ENCODE measurements at regions not wholly inside any gene's neighbourhood (a gene's known extent, or its start where the extent isn't known, plus 50 kb on each side); places are given as distances from the start of the nearest gene placed in this dataset.

DNA sequence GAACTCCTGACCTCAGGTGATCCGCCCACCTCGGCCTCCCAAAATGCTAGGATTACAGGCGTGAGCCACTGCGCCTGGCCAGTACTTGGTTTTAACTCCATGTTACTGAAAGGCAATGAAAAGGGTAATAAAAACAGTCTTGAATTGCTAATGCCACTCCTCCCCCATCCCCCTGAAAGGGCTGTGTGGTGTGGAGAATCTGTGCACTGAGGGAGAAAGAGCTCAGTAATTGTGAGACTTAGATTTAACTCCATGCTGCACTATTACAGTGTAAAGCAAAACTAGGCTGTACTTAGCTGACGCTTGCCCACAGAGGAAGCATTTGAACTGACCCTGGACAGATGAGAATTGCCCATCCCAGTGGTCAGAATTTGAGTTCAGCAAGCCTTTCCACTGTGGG is 1662.4 kb upstream of the ACO1 start:
- H3K4me2 ChIP-seq (ENCODE audit: control insufficient read depth, insufficient read depth) = no peak overlapping the region
- H3K4me3 ChIP-seq = no peak overlapping the region
- no peaks in the 10 kb centered on the region for H3K79me2 ChIP-seq (ENCODE audit: control insufficient read depth, insufficient read depth, low read length)
- no peak overlapping the region for H3K9ac ChIP-seq (ENCODE audit: control insufficient read depth, insufficient read depth, low read length)
- ATAC-seq = no peak
- DNase-seq (ENCODE audit: low read depth, low spot score) = no peak
- H4K20me1 ChIP-seq (ENCODE audit: control insufficient read depth, insufficient read depth) = no peaks in the 10 kb centered on the region
- ChIA-PET SMC1A (ENCODE audit: uncharacterized antibody, unreplicated experiment) (no interaction called here), POLR2A (no interaction called here), RAD21 (ENCODE audit: unreplicated experiment) (no interaction called here), CTCF (no interaction called here)
- H3K27me3 ChIP-seq (replicated peaks in 1 of 2; ENCODE audit: control insufficient read depth in 2 of 2, insufficient read depth in 2 of 2, low read length in 1 of 2) = no peaks in the 10 kb centered on the region
- intact Hi-C loops (cut with micrococcal nuclease; ENCODE audit: unreplicated experiment) (no loop called here), in situ Hi-C loops (cut with MboI) (no loop called here)
- H3K27ac ChIP-seq (ENCODE audit: control insufficient read depth, insufficient read depth) = no peak overlapping the region
- TF ChIP-seq BCL11A (IDR thresholded peaks at IDR 0.05; ENCODE audit: low read depth, low read length) (no peak), NFXL1 (IDR thresholded peaks at IDR 0.05; ENCODE audit: borderline replicate concordance) (no peak), CREB1 (IDR thresholded peaks at IDR 0.05; ENCODE audit: low read depth) (no peak), KLF5 (IDR thresholded peaks at IDR 0.05; ENCODE audit: partially characterized antibody) (no peak), RB1 (IDR thresholded peaks at IDR 0.05; ENCODE audit: borderline replicate concordance) (no peak)
- TF ChIP-seq, protein P1, sequence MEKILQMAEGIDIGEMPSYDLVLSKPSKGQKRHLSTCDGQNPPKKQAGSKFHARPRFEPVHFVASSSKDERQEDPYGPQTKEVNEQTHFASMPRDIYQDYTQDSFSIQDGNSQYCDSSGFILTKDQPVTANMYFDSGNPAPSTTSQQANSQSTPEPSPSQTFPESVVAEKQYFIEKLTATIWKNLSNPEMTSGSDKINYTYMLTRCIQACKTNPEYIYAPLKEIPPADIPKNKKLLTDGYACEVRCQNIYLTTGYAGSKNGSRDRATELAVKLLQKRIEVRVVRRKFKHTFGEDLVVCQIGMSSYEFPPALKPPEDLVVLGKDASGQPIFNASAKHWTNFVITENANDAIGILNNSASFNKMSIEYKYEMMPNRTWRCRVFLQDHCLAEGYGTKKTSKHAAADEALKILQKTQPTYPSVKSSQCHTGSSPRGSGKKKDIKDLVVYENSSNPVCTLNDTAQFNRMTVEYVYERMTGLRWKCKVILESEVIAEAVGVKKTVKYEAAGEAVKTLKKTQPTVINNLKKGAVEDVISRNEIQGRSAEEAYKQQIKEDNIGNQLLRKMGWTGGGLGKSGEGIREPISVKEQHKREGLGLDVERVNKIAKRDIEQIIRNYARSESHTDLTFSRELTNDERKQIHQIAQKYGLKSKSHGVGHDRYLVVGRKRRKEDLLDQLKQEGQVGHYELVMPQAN (conservative IDR thresholded peaks at IDR 0.05) = no peak
- TF ChIP-seq, protein P2, sequence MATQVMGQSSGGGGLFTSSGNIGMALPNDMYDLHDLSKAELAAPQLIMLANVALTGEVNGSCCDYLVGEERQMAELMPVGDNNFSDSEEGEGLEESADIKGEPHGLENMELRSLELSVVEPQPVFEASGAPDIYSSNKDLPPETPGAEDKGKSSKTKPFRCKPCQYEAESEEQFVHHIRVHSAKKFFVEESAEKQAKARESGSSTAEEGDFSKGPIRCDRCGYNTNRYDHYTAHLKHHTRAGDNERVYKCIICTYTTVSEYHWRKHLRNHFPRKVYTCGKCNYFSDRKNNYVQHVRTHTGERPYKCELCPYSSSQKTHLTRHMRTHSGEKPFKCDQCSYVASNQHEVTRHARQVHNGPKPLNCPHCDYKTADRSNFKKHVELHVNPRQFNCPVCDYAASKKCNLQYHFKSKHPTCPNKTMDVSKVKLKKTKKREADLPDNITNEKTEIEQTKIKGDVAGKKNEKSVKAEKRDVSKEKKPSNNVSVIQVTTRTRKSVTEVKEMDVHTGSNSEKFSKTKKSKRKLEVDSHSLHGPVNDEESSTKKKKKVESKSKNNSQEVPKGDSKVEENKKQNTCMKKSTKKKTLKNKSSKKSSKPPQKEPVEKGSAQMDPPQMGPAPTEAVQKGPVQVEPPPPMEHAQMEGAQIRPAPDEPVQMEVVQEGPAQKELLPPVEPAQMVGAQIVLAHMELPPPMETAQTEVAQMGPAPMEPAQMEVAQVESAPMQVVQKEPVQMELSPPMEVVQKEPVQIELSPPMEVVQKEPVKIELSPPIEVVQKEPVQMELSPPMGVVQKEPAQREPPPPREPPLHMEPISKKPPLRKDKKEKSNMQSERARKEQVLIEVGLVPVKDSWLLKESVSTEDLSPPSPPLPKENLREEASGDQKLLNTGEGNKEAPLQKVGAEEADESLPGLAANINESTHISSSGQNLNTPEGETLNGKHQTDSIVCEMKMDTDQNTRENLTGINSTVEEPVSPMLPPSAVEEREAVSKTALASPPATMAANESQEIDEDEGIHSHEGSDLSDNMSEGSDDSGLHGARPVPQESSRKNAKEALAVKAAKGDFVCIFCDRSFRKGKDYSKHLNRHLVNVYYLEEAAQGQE (IDR thresholded peaks at IDR 0.05; ENCODE audit: low read depth, low read length) = no peak
- TF ChIP-seq, protein P3, sequence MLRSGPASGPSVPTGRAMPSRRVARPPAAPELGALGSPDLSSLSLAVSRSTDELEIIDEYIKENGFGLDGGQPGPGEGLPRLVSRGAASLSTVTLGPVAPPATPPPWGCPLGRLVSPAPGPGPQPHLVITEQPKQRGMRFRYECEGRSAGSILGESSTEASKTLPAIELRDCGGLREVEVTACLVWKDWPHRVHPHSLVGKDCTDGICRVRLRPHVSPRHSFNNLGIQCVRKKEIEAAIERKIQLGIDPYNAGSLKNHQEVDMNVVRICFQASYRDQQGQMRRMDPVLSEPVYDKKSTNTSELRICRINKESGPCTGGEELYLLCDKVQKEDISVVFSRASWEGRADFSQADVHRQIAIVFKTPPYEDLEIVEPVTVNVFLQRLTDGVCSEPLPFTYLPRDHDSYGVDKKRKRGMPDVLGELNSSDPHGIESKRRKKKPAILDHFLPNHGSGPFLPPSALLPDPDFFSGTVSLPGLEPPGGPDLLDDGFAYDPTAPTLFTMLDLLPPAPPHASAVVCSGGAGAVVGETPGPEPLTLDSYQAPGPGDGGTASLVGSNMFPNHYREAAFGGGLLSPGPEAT (IDR thresholded peaks at IDR 0.05; ENCODE audit: low read depth) = no peak
- no TSS peak for BruUV-seq (replicated peaks)
- FAIRE-seq = no peak
- no peaks in the 10 kb centered on the region for H3K4me1 ChIP-seq (ENCODE audit: control insufficient read depth, insufficient read depth, low read length)
- H3K36me3 ChIP-seq (ENCODE audit: control insufficient read depth in 2 of 2, insufficient read depth in 2 of 2, low read length in 1 of 2) = no peaks in the 10 kb centered on the region
- H2AFZ ChIP-seq (ENCODE audit: control insufficient read depth, low read depth, low read length) = no peak overlapping the region
- H3K9me3 ChIP-seq (replicated peaks; ENCODE audit: control insufficient read depth, insufficient read depth, low read length) = no peaks in the 10 kb centered on the region
- WGBS (ENCODE audit: insufficient coverage, insufficient replicate concordance, low lambda C conversion rate, missing lambda C conversion rate) = 72% methylated on average over 5 of the region's 5 CpGs
